WTC11 (cell line): ENCODE measurements at regions not wholly inside any gene's neighbourhood (a gene's known extent, or its start where the extent isn't known, plus 50 kb on each side); places are given as distances from the start of the nearest gene placed in this dataset.

Experiments used
- ATAC-seq: fragments of 200-7000 bp; cut with Tn5 transposase; 2 replicates; pipeline ENCODE4 v1.10.0; 2021; ENCODE audit warnings: mild to moderate bottlenecking, moderate library complexity
- CTCF ChIA-PET: fragments of 300-600 bp; sonication (Branson Sonifier 250); formaldehyde crosslinking; loops from one replicate; lab custom pipeline; 2021; ENCODE audit warnings: antibody characterized with exemption; lab: Charles Lee
- POLR2A ChIA-PET: fragments of 350-600 bp; sonication (Branson Sonifier 250); formaldehyde crosslinking; loops from one replicate; lab custom pipeline; 2021; ENCODE audit warnings: antibody characterized with exemption; lab: Charles Lee
- DNase-seq: peaks from one replicate; pipeline ENCODE4 v3.0.0; 2021; ENCODE audit warnings: low spot score
- H3K27ac Mint-ChIP-seq: 2 replicates; pipeline ENCODE4 v1.8.0; 2021; ENCODE audit warnings: mixed read lengths
- H3K27me3 Mint-ChIP-seq: 2 replicates; pipeline ENCODE4 v1.8.0; 2021; ENCODE audit warnings: low read depth, mild to moderate bottlenecking, moderate library complexity, mixed read lengths
- H3K36me3 Mint-ChIP-seq: 2 replicates; pipeline ENCODE4 v1.8.0; 2021; ENCODE audit warnings: mixed read lengths
- H3K4me1 Mint-ChIP-seq: 2 replicates; pipeline ENCODE4 v1.8.0; 2022; ENCODE audit warnings: mixed read lengths
- H3K4me3 Mint-ChIP-seq: 2 replicates; pipeline ENCODE4 v1.8.0; 2021; ENCODE audit warnings: mild to moderate bottlenecking, moderate library complexity, mixed read lengths
- H3K9me3 Mint-ChIP-seq: 2 replicates; pipeline ENCODE4 v1.8.0; 2021; ENCODE audit warnings: mixed read lengths
- AFF4 ChIP-seq: sonication (generic); formaldehyde crosslinking; IDR thresholded peaks from 2 replicates; pipeline ENCODE4 v1.8.1; 2023; ENCODE audit warnings: mild to moderate bottlenecking, missing genetic modification reagents, borderline replicate concordance
- CREB1 ChIP-seq: sonication (generic); formaldehyde crosslinking; IDR thresholded peaks from 2 replicates; pipeline ENCODE4 v1.8.0; 2023; ENCODE audit warnings: mild to moderate bottlenecking, missing genetic modification reagents
- ERG ChIP-seq: fragments of 250-450 bp; sonication (Bioruptor Pico); IDR thresholded peaks from 2 replicates; pipeline ENCODE4 v1.8.0; 2021; ENCODE audit warnings: mild to moderate bottlenecking
- IRF1 ChIP-seq: sonication (generic); formaldehyde crosslinking; IDR thresholded peaks from 2 replicates; pipeline ENCODE4 v1.8.0; 2023; ENCODE audit warnings: missing genetic modification reagents
- JAZF1 ChIP-seq: fragments of 250-450 bp; sonication (Bioruptor Pico); IDR thresholded peaks from 2 replicates; pipeline ENCODE4 v1.9.0; 2021; ENCODE audit warnings: moderate library complexity, mild to moderate bottlenecking, inconsistent platforms
- MLX ChIP-seq: sonication (generic); formaldehyde crosslinking; IDR thresholded peaks from 2 replicates; pipeline ENCODE4 v1.8.1; 2023; ENCODE audit warnings: mild to moderate bottlenecking, missing genetic modification reagents, moderate library complexity
- NFYB ChIP-seq: sonication (generic); formaldehyde crosslinking; conservative IDR thresholded peaks from 2 replicates; pipeline ENCODE4 v1.8.0; 2022; ENCODE audit warnings: low read depth, missing genetic modification reagents
- NR3C1 ChIP-seq: sonication (generic); formaldehyde crosslinking; conservative IDR thresholded peaks from 2 replicates; pipeline ENCODE4 v1.8.1; 2023; ENCODE audit warnings: low read depth, mild to moderate bottlenecking, missing genetic modification reagents
- OVOL2 ChIP-seq: fragments of 250-450 bp; sonication (Bioruptor Pico); IDR thresholded peaks from 2 replicates; pipeline ENCODE4 v1.9.0; 2021; ENCODE audit warnings: mild to moderate bottlenecking, borderline replicate concordance
- RELA ChIP-seq: sonication (generic); formaldehyde crosslinking; IDR thresholded peaks from 2 replicates; pipeline ENCODE4 v1.8.1; 2022; ENCODE audit warnings: missing genetic modification reagents, mild to moderate bottlenecking, borderline replicate concordance
- STAT6 ChIP-seq: sonication (generic); formaldehyde crosslinking; conservative IDR thresholded peaks from 2 replicates; pipeline ENCODE4 v1.8.1; 2023; ENCODE audit warnings: mild to moderate bottlenecking, low read depth, missing genetic modification reagents, moderate library complexity
- ZBTB43 ChIP-seq: sonication (generic); formaldehyde crosslinking; IDR thresholded peaks from 2 replicates; pipeline ENCODE4 v1.8.1; 2023; ENCODE audit warnings: mild to moderate bottlenecking, missing genetic modification reagents
- ZNF396 ChIP-seq: fragments of 250-450 bp; sonication (Bioruptor Pico); IDR thresholded peaks from 2 replicates; pipeline ENCODE4 v1.8.0; 2021; ENCODE audit warnings: mild to moderate bottlenecking, moderate library complexity, borderline replicate concordance
- ZNF671 ChIP-seq: fragments of 250-450 bp; sonication (Bioruptor Pico); IDR thresholded peaks from 2 replicates; pipeline ENCODE4 v1.8.0; 2021; ENCODE audit warnings: mild to moderate bottlenecking
- TF ChIP-seq, protein P1 (sequence below): sonication (generic); formaldehyde crosslinking; IDR thresholded peaks from 2 replicates; pipeline ENCODE4 v1.8.0; 2022; ENCODE audit warnings: missing genetic modification reagents
- TF ChIP-seq, protein P2 (sequence below): sonication (generic); formaldehyde crosslinking; IDR thresholded peaks from 2 replicates; pipeline ENCODE4 v1.8.0; 2022; ENCODE audit warnings: mild to moderate bottlenecking, missing genetic modification reagents
- TF ChIP-seq, protein P3 (sequence below): sonication (generic); formaldehyde crosslinking; IDR thresholded peaks from 2 replicates; pipeline ENCODE4 v1.8.1; 2023; ENCODE audit warnings: mild to moderate bottlenecking, missing genetic modification reagents, moderate library complexity
- TF ChIP-seq, protein P4 (sequence below): sonication (generic); formaldehyde crosslinking; conservative IDR thresholded peaks from 2 replicates; pipeline ENCODE4 v1.8.1; 2022; ENCODE audit warnings: mild to moderate bottlenecking, missing genetic modification reagents
- TF ChIP-seq, protein P5 (sequence below): sonication (generic); formaldehyde crosslinking; IDR thresholded peaks from 2 replicates; pipeline ENCODE4 v1.8.0; 2022; ENCODE audit warnings: mild to moderate bottlenecking, missing genetic modification reagents

DNA sequence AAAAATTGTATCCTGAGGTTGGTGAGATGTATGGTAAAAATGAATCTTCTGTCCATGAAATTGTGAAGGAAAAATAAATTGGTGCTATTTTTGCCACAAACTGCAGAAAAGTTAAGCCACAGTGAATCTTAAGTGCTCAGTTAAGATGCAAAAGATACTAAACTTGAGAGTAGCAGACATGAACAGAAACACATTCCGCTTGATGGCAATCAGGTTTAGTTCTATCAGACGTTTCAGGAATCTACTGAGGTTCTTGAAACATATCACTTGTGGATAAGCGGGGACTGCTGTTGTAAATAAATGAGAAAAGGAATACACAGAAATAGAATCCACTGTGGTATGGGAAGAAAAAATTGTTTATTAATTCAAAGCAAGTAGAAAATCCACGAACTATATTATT, 311.2 kb upstream of the PRR16 start:
- no peak for ATAC-seq
- no peaks in the 10 kb centered on the region; the same call in 1 of the 2 replicates for H3K9me3 Mint-ChIP-seq
- no peaks in the 10 kb centered on the region for H3K36me3 Mint-ChIP-seq
- CTCF ChIA-PET, result no interaction called here
- peaks cover 11% of the 10 kb centered on the region for H3K4me1 Mint-ChIP-seq
- no peaks in the 10 kb centered on the region for H3K27me3 Mint-ChIP-seq
- no peak for DNase-seq
- H3K27ac Mint-ChIP-seq, result no peak overlapping the region
- POLR2A ChIA-PET, result no interaction called here
- no peak overlapping the region for H3K4me3 Mint-ChIP-seq
- no peak for TF ChIP-seq RELA (CRISPR knock-in tag)
- TF ChIP-seq, protein P1, sequence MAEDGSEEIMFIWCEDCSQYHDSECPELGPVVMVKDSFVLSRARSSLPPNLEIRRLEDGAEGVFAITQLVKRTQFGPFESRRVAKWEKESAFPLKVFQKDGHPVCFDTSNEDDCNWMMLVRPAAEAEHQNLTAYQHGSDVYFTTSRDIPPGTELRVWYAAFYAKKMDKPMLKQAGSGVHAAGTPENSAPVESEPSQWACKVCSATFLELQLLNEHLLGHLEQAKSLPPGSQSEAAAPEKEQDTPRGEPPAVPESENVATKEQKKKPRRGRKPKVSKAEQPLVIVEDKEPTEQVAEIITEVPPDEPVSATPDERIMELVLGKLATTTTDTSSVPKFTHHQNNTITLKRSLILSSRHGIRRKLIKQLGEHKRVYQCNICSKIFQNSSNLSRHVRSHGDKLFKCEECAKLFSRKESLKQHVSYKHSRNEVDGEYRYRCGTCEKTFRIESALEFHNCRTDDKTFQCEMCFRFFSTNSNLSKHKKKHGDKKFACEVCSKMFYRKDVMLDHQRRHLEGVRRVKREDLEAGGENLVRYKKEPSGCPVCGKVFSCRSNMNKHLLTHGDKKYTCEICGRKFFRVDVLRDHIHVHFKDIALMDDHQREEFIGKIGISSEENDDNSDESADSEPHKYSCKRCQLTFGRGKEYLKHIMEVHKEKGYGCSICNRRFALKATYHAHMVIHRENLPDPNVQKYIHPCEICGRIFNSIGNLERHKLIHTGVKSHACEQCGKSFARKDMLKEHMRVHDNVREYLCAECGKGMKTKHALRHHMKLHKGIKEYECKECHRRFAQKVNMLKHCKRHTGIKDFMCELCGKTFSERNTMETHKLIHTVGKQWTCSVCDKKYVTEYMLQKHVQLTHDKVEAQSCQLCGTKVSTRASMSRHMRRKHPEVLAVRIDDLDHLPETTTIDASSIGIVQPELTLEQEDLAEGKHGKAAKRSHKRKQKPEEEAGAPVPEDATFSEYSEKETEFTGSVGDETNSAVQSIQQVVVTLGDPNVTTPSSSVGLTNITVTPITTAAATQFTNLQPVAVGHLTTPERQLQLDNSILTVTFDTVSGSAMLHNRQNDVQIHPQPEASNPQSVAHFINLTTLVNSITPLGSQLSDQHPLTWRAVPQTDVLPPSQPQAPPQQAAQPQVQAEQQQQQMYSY (CRISPR knock-in tag), result no peak
- TF ChIP-seq ZNF671 (CRISPR knock-in tag), result no peak
- no peak for TF ChIP-seq AFF4 (CRISPR knock-in tag)
- TF ChIP-seq STAT6 (CRISPR knock-in tag), result no peak
- TF ChIP-seq ZNF396 (CRISPR knock-in tag), result no peak
- TF ChIP-seq, protein P2, sequence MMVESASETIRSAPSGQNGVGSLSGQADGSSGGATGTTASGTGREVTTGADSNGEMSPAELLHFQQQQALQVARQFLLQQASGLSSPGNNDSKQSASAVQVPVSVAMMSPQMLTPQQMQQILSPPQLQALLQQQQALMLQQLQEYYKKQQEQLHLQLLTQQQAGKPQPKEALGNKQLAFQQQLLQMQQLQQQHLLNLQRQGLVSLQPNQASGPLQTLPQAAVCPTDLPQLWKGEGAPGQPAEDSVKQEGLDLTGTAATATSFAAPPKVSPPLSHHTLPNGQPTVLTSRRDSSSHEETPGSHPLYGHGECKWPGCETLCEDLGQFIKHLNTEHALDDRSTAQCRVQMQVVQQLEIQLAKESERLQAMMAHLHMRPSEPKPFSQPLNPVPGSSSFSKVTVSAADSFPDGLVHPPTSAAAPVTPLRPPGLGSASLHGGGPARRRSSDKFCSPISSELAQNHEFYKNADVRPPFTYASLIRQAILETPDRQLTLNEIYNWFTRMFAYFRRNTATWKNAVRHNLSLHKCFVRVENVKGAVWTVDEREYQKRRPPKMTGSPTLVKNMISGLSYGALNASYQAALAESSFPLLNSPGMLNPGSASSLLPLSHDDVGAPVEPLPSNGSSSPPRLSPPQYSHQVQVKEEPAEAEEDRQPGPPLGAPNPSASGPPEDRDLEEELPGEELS (CRISPR knock-in tag), result no peak
- no peak for TF ChIP-seq MLX (CRISPR knock-in tag)
- no peak for TF ChIP-seq NR3C1 (CRISPR knock-in tag)
- no peak for TF ChIP-seq OVOL2 (CRISPR knock-in tag)
- TF ChIP-seq, protein P3, sequence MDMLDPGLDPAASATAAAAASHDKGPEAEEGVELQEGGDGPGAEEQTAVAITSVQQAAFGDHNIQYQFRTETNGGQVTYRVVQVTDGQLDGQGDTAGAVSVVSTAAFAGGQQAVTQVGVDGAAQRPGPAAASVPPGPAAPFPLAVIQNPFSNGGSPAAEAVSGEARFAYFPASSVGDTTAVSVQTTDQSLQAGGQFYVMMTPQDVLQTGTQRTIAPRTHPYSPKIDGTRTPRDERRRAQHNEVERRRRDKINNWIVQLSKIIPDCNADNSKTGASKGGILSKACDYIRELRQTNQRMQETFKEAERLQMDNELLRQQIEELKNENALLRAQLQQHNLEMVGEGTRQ, result no peak
- TF ChIP-seq JAZF1 (CRISPR knock-in tag), result no peak
- no peak for TF ChIP-seq IRF1 (CRISPR knock-in tag)
- TF ChIP-seq NFYB (CRISPR knock-in tag), result no peak
- TF ChIP-seq ZBTB43 (CRISPR knock-in tag), result no peak
- no peak for TF ChIP-seq ERG (CRISPR knock-in tag)
- no peak for TF ChIP-seq CREB1 (CRISPR knock-in tag)
- TF ChIP-seq, protein P4, sequence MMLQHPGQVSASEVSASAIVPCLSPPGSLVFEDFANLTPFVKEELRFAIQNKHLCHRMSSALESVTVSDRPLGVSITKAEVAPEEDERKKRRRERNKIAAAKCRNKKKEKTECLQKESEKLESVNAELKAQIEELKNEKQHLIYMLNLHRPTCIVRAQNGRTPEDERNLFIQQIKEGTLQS (CRISPR knock-in tag), result no peak
- TF ChIP-seq, protein P5, sequence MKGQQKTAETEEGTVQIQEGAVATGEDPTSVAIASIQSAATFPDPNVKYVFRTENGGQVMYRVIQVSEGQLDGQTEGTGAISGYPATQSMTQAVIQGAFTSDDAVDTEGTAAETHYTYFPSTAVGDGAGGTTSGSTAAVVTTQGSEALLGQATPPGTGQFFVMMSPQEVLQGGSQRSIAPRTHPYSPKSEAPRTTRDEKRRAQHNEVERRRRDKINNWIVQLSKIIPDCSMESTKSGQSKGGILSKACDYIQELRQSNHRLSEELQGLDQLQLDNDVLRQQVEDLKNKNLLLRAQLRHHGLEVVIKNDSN (CRISPR knock-in tag), result no peak
